ENCODE measurements at regions not wholly inside any gene's neighbourhood (a gene's known extent, or its start where the extent isn't known, plus 50 kb on each side); places are given as distances from the start of the nearest gene placed in this dataset.
"Not testable (repeated sequence)": the region's sequence is repeated elsewhere in the genome, so short reads cannot be mapped to it uniquely, and the experiment has no call there.

- no peak for DNase-seq
- POLR2A ChIA-PET, result no interaction called here
- no peaks in the 10 kb centered on the region for H3K4me1 Mint-ChIP-seq
- H3K4me3 Mint-ChIP-seq, result no peak overlapping the region
- no peaks in the 10 kb centered on the region for H3K36me3 Mint-ChIP-seq (ENCODE audit: low read depth)
- CTCF ChIA-PET, result no interaction called here
- no peak overlapping the region for H3K27ac Mint-ChIP-seq
- no peaks in the 10 kb centered on the region for H3K9me3 Mint-ChIP-seq
- peaks cover 3% of the 10 kb centered on the region for H3K27me3 Mint-ChIP-seq
Measured at GRCh38 chr3:151526757-151527156, 65.9 kb upstream of the IGSF10 start.

GRCh38 chr3:151520105-151520504 is 59.2 kb upstream of the IGSF10 start:
- no peaks in the 10 kb centered on the region for H3K4me1 Mint-ChIP-seq
- H3K36me3 Mint-ChIP-seq (ENCODE audit: low read depth), result no peaks in the 10 kb centered on the region
- CTCF ChIA-PET, result no interaction called here
- H3K9me3 Mint-ChIP-seq, result no peaks in the 10 kb centered on the region
- POLR2A ChIA-PET, result no interaction called here
- DNase-seq, result no peak
- H3K27ac Mint-ChIP-seq, result no peak overlapping the region
- peaks cover 6% of the 10 kb centered on the region for H3K27me3 Mint-ChIP-seq
- H3K4me3 Mint-ChIP-seq, result no peak overlapping the region

- POLR2A ChIA-PET; H3K4me3 Mint-ChIP-seq; DNase-seq; H3K4me1 Mint-ChIP-seq; H3K27me3 Mint-ChIP-seq; H3K9me3 Mint-ChIP-seq; CTCF ChIA-PET; H3K36me3 Mint-ChIP-seq (ENCODE audit: low read depth); H3K27ac Mint-ChIP-seq: not testable (repeated sequence)
Measured at GRCh38 chr3:151511433-151511832, 50.6 kb upstream of the IGSF10 start.
